ENCODE measurements at regions not wholly inside any gene's neighbourhood (a gene's known extent, or its start where the extent isn't known, plus 50 kb on each side); places are given as distances from the start of the nearest gene placed in this dataset.
"Not testable (repeated sequence)": the region's sequence is repeated elsewhere in the genome, so short reads cannot be mapped to it uniquely, and the experiment has no call there.

DNA sequence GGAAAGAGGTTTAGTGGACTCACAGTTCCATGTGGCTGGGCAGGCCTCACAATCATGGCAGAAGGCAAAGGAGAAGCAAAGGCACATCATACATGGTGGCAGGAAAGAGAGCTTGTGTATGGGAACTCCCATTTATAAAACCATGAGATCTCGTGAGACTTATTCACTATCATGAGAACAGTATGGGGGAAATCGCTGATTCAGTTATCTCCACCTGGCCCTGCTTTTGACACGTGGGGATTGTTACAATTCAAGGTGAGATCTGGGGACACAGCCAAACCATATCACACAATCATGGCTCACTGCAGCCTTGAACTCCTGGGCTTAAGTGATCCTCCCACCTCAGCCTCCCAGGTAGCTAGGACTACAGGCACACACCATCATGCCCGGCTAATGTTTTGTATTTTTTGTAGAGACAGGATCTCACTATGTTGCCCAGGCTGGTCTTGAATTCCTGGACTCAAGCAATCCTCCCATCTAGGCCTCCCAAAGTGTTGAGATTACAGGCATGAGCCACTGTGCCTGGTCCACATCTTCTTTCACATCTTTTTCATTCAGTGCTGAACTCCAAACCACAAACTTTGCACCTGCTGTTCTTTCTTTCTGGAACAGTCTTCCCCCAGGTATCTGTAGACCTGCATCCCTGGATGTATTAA, 194.2 kb downstream of the ZFP64 start:
- TF ChIP-seq, protein P1, sequence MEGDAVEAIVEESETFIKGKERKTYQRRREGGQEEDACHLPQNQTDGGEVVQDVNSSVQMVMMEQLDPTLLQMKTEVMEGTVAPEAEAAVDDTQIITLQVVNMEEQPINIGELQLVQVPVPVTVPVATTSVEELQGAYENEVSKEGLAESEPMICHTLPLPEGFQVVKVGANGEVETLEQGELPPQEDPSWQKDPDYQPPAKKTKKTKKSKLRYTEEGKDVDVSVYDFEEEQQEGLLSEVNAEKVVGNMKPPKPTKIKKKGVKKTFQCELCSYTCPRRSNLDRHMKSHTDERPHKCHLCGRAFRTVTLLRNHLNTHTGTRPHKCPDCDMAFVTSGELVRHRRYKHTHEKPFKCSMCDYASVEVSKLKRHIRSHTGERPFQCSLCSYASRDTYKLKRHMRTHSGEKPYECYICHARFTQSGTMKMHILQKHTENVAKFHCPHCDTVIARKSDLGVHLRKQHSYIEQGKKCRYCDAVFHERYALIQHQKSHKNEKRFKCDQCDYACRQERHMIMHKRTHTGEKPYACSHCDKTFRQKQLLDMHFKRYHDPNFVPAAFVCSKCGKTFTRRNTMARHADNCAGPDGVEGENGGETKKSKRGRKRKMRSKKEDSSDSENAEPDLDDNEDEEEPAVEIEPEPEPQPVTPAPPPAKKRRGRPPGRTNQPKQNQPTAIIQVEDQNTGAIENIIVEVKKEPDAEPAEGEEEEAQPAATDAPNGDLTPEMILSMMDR (conservative IDR thresholded peaks at IDR 0.05; ENCODE audit: low read length), result not testable (repeated sequence)
- TF ChIP-seq EZH2phosphoT487 (IDR thresholded peaks at IDR 0.05; ENCODE audit: borderline replicate concordance, low read depth, low read length), result not testable (repeated sequence)
